Liver (tissue), 8 donors: ENCODE measurements at regions not wholly inside any gene's neighbourhood (a gene's known extent, or its start where the extent isn't known, plus 50 kb on each side); places are given as distances from the start of the nearest gene placed in this dataset.

Experiments used
- DNase-seq: peaks from one replicate; pipeline ENCODE4 v3.0.0-alpha.2; 2017; ENCODE audit warnings: low spot score
- H3K27ac ChIP-seq, 2 donors: one replicate each; pipeline ENCODE4 v1.7.0; 2013; ENCODE audit warnings: inconsistent platforms in 2 of 2, low read length in 2 of 2, control low read depth in 1 of 2, low read depth in 1 of 2, mild to moderate bottlenecking in 1 of 2
- H3K27me3 ChIP-seq, 4 donors: one replicate each; pipeline versions ENCODE4 v1.6.1 to v1.7.0; 2013; ENCODE audit warnings: low read length in 3 of 4, inconsistent platforms in 1 of 4, mild to moderate bottlenecking in 1 of 4, moderate library complexity in 1 of 4; ENCODE audit not compliant: control insufficient read depth in 4 of 4, insufficient read depth in 4 of 4
- H3K36me3 ChIP-seq, 4 donors: one replicate each; pipeline versions ENCODE4 v1.6.1 to v1.7.0; 2013; ENCODE audit warnings: low read length in 3 of 4, mild to moderate bottlenecking in 3 of 4, low read depth in 1 of 4, moderate library complexity in 1 of 4; ENCODE audit not compliant: control insufficient read depth in 4 of 4, insufficient read depth in 3 of 4
- H3K4me1 ChIP-seq, 4 donors: one replicate each; pipeline versions ENCODE4 v1.6.1 to v1.7.0; 2013; ENCODE audit warnings: low read length in 3 of 4, mild to moderate bottlenecking in 3 of 4, moderate library complexity in 1 of 4; ENCODE audit not compliant: control insufficient read depth in 4 of 4, insufficient read depth in 4 of 4
- H3K4me3 ChIP-seq, 3 donors: one replicate each; pipeline versions ENCODE4 v1.6.1 to v1.7.0; 2013; ENCODE audit warnings: low read length in 3 of 3, control low read depth in 1 of 3, low read depth in 1 of 3, mild to moderate bottlenecking in 1 of 3
- H3K9ac ChIP-seq, 2 donors: one replicate each; pipeline ENCODE4 v1.7.0; 2013; ENCODE audit warnings: low read length in 2 of 2, mild to moderate bottlenecking in 2 of 2, moderate library complexity in 2 of 2, control low read depth in 1 of 2, low read depth in 1 of 2
- H3K9me3 ChIP-seq, 4 donors: one replicate each; pipeline versions ENCODE4 v1.6.1 to v1.7.0; 2013; ENCODE audit warnings: low read length in 3 of 4; ENCODE audit not compliant: control insufficient read depth in 4 of 4
- ATF3 ChIP-seq: IDR thresholded peaks from 2 replicates; pipeline ENCODE4 v1.6.1; 2016; ENCODE audit warnings: antibody characterized with exemption
- CTCF ChIP-seq: fragments of 150-350 bp; IDR thresholded peaks from 2 replicates; pipeline ENCODE4 v1.5.1; 2017; ENCODE audit warnings: improper control_type of control experiment, low read depth, low read length; ENCODE audit not compliant: missing input control
- EGR1 ChIP-seq, 2 donors: IDR thresholded peaks; 2 replicates each; pipeline ENCODE4 v1.6.1; 2016 to 2018; ENCODE audit warnings: antibody characterized with exemption in 2 of 2, low read depth in 2 of 2
- FOXA1 ChIP-seq: IDR thresholded peaks from 2 replicates; pipeline ENCODE4 v1.6.1; 2016; ENCODE audit warnings: antibody characterized with exemption
- FOXA2 ChIP-seq: IDR thresholded peaks from 2 replicates; pipeline ENCODE4 v1.6.1; 2016; ENCODE audit warnings: antibody characterized with exemption
- GABPA ChIP-seq, 2 donors: IDR thresholded peaks in 1 of 2; conservative IDR thresholded peaks in 1 of 2; 2 replicates each; pipeline ENCODE4 v1.6.1; 2016; ENCODE audit warnings: antibody characterized with exemption in 2 of 2, mild to moderate bottlenecking in 1 of 2, moderate library complexity in 1 of 2
- HNF4A ChIP-seq, 2 donors: conservative IDR thresholded peaks; 2 replicates each; pipeline ENCODE4 v1.6.1; 2016; ENCODE audit warnings: antibody characterized with exemption in 2 of 2, mild to moderate bottlenecking in 2 of 2
- HNF4G ChIP-seq: IDR thresholded peaks from 2 replicates; pipeline ENCODE4 v1.6.1; 2016; ENCODE audit warnings: antibody characterized with exemption
- JUND ChIP-seq, 2 donors: IDR thresholded peaks; 2 replicates each; pipeline ENCODE4 v1.6.1; 2016; ENCODE audit warnings: antibody characterized with exemption in 2 of 2
- NR2F2 ChIP-seq: IDR thresholded peaks from 2 replicates; pipeline ENCODE4 v1.6.1; 2016; ENCODE audit warnings: antibody characterized with exemption
- RAD21 ChIP-seq, 2 donors: IDR thresholded peaks; 2 replicates each; pipeline ENCODE4 v1.6.1; 2016; ENCODE audit warnings: antibody characterized with exemption in 2 of 2, mild to moderate bottlenecking in 2 of 2
- RXRA ChIP-seq, 2 donors: IDR thresholded peaks; 2 replicates each; pipeline ENCODE4 v1.6.1; 2017 to 2018; ENCODE audit warnings: antibody characterized with exemption in 2 of 2, mild to moderate bottlenecking in 1 of 2
- SP1 ChIP-seq: IDR thresholded peaks from 2 replicates; pipeline ENCODE4 v1.6.1; 2018; ENCODE audit warnings: antibody characterized with exemption, mild to moderate bottlenecking
- TAF1 ChIP-seq: conservative IDR thresholded peaks from 2 replicates; pipeline ENCODE4 v1.6.1; 2016; ENCODE audit warnings: antibody characterized with exemption, mild to moderate bottlenecking
- WGBS: extraction: QIAGEN DNeasy Blood & Tissue Kit; methylation state at CpG from one replicate; pipeline ENCODE4 v1.1.7; 2013; 5-methylcytosine and 5-hydroxymethylcytosine counted together
- TF ChIP-seq, protein P1 (sequence below): IDR thresholded peaks from 2 replicates; pipeline ENCODE4 v1.6.1; 2016; ENCODE audit warnings: antibody characterized with exemption
- donor health status: healthy.
- donor health status: healthy.
- donor health status: healthy.
- donor health status: healthy.
- donor health status: healthy.

DNA sequence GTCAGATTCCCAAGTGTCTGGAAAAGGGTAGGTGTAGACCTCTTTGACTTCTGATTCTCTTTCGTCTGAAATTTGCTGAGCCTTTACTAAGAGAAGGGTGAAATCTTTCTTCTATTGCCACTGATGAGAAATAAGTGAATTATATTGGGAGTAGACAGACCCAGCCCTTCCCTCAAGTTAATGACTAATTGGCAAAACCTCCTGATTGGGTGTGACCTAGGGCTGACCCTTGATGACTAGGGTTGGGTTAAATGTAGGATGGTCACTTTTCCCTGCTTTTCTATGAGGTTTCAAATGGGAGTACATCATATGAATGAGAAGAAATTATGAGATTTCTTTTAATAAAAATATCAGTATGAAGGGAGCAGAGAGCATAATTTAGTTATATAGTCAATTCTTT is 73.4 kb upstream of the C5orf46 start (continued):
- no peak for TF ChIP-seq CTCF
- no peak for TF ChIP-seq TAF1
- TF ChIP-seq EGR1 (IDR thresholded peaks at IDR 0.05; ENCODE audit: low read depth in 2 of 2) = no peak
- no peak for TF ChIP-seq ATF3

- H3K27me3 ChIP-seq = no peaks in the 10 kb centered on the region
- no peak overlapping the region for H3K27ac ChIP-seq
- 93% methylated on average over 7 of the region's 7 CpGs for WGBS
- DNase-seq = no peak
- no peaks in the 10 kb centered on the region for H3K36me3 ChIP-seq
- no peaks in the 10 kb centered on the region for H3K9me3 ChIP-seq
- TF ChIP-seq GABPA (IDR thresholded peaks at IDR 0.05 in 1 of 2, conservative IDR thresholded peaks at IDR 0.05 in 1 of 2) = no peak
- no peak overlapping the region for H3K9ac ChIP-seq
- no peaks in the 10 kb centered on the region for H3K4me1 ChIP-seq
- H3K4me3 ChIP-seq = no peak overlapping the region
Measured at GRCh38 chr5:147972076-147972840, 65.9 kb upstream of the C5orf46 start.

- Histone ChIP-seq H3K36me3 (no peaks in the 10 kb centered on the region), H3K27ac (no peak overlapping the region), H3K9me3 (no peaks in the 10 kb centered on the region), H3K4me3 (no peak overlapping the region), H3K9ac (no peak overlapping the region), H3K4me1 (no peaks in the 10 kb centered on the region), H3K27me3 (no peaks in the 10 kb centered on the region)
- DNase-seq = no peak
- no peak for TF ChIP-seq JUND (IDR thresholded peaks at IDR 0.05)
- no peak for TF ChIP-seq EGR1 (IDR thresholded peaks at IDR 0.05; ENCODE audit: low read depth in 2 of 2)
- no peak for TF ChIP-seq FOXA1
- WGBS = 92% methylated on average over 2 of the region's 2 CpGs
Measured at GRCh38 chr5:147971472-147971871, 65.1 kb upstream of the C5orf46 start.

DNA sequence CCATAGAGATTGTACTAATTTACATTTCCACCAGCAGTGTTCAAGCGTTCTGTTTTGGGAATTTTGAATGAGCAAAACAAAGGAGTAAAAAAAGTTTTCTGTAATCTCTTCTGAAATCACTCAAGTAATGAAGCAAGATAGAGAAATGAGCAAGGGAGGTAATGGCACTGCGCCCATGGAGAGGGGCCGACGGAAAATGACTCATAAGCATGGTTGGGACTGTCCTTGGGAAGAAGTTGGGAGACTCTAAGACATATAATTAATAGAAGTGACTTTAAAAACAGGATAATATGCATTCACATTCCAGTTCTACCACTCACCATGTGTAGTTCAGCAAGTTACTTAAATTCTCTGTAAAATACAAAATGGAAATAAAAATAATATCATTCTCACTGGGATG is 62.5 kb upstream of the C5orf46 start:
- WGBS = 90% methylated on average over 4 of the region's 4 CpGs
- Histone ChIP-seq H3K27ac (no peak overlapping the region), H3K9me3 (no peaks in the 10 kb centered on the region), H3K36me3 (no peaks in the 10 kb centered on the region), H3K9ac (no peak overlapping the region), H3K27me3 (no peaks in the 10 kb centered on the region), H3K4me1 (no peaks in the 10 kb centered on the region), H3K4me3 (no peak overlapping the region)
- TF ChIP-seq HNF4A (conservative IDR thresholded peaks at IDR 0.05) (no peak), FOXA2 (no peak), CTCF (no peak), HNF4G (no peak), JUND (IDR thresholded peaks at IDR 0.05) (no peak), SP1 (no peak), FOXA1 (no peak), EGR1 (IDR thresholded peaks at IDR 0.05; ENCODE audit: low read depth in 2 of 2) (no peak), RAD21 (IDR thresholded peaks at IDR 0.05) (no peak), GABPA (IDR thresholded peaks at IDR 0.05 in 1 of 2, conservative IDR thresholded peaks at IDR 0.05 in 1 of 2) (no peak), NR2F2 (no peak), ATF3 (no peak), RXRA (IDR thresholded peaks at IDR 0.05) (no peak), TAF1 (no peak)
- TF ChIP-seq, protein P1, sequence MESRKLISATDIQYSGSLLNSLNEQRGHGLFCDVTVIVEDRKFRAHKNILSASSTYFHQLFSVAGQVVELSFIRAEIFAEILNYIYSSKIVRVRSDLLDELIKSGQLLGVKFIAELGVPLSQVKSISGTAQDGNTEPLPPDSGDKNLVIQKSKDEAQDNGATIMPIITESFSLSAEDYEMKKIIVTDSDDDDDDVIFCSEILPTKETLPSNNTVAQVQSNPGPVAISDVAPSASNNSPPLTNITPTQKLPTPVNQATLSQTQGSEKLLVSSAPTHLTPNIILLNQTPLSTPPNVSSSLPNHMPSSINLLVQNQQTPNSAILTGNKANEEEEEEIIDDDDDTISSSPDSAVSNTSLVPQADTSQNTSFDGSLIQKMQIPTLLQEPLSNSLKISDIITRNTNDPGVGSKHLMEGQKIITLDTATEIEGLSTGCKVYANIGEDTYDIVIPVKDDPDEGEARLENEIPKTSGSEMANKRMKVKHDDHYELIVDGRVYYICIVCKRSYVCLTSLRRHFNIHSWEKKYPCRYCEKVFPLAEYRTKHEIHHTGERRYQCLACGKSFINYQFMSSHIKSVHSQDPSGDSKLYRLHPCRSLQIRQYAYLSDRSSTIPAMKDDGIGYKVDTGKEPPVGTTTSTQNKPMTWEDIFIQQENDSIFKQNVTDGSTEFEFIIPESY = no peak
- no peak for DNase-seq
